ENCODE measurements at regions not wholly inside any gene's neighbourhood (a gene's known extent, or its start where the extent isn't known, plus 50 kb on each side); places are given as distances from the start of the nearest gene placed in this dataset.

DNA sequence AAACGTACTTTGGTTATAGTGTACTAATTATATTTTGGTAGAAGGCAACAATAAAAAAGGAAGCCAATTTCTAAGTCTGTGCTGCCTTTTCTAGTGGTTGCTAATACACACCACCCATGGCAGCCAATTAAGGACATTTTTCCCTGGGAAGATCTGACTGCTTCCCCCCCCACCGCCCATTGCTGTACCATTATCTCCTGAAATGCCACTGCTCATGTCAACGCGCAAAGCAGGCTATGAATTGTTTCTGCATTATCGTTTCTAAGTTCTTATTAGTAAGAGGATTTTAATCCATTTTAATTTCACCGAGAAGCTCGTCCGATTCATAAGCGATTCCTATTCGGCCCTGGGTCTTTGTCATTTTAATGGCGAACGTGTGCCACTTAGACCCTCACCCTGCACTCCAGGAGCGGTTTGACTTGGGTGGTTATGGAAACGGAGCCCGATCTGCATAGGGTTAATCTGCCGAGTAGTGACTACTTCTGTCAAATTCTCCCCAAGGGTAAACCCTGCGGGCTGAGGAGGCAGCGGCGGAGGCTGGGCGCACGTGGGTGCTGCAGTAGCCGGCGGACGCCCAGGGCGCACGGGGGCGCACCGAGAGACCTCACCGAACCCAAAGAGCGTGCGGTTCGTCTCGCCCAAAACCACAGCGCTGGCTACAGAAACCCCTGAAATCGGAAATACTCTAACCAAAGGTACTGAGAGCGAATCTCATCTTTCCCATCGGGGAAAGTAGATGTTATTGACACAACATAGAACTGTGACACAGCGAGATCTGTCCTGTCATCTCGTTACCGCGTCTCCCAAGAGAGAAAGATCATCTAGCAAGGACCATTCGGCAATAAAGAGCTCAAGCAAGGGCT is 55.8 kb upstream of the SHC3 start:
- Mint-ChIP-seq H3K36me3 (no peaks in the 10 kb centered on the region), H3K4me1 (peaks cover 11% of the 10 kb centered on the region), H3K9me3 (peaks cover 5% of the 10 kb centered on the region), H3K4me3 (peak overlapping the region; percentile 0), H3K27me3 (peaks cover 74% of the 10 kb centered on the region), H3K27ac (no peak overlapping the region)
- POLR2A ChIA-PET: no interaction called here
- ATAC-seq (ENCODE audit: low read depth): peak; percentile 73
- peak; percentile 54 for DNase-seq

DNA sequence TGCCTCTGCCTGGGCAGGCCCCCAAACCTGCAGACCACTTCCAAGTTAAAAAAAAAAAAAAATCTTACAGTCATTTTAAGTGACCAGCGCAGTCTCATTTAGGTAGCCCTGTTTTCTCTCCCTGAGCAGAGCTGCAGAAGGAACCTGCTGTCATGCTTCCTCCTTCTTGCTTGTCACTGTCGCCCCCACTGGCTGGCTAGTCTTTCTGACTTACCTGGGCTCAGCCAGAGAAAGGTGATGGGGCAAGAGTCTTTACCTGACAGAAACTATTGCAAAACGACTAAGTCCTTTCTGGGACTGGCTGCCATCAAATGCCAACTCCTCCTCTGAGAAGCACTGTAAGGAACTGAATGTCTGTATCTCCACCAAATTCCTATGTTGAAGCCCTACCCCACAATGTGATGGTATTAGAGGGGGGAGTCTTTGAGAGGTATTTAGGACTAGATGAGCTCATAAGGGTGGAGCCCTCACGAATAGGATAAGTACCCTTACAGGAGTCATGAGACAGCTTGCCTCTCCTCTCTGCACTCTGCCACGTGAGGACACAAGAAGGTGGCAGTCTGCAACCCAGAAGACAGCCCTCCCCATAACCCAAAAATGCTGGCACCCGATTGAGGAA is 58.4 kb upstream of the SHC3 start:
- H3K9me3 Mint-ChIP-seq: peaks cover 3% of the 10 kb centered on the region
- H3K4me3 Mint-ChIP-seq: no peak overlapping the region
- no peaks in the 10 kb centered on the region for H3K36me3 Mint-ChIP-seq
- no peak for ATAC-seq (ENCODE audit: low read depth)
- peaks cover 11% of the 10 kb centered on the region for H3K4me1 Mint-ChIP-seq
- POLR2A ChIA-PET: interaction anchor here (0.6 kb wide), 1 partner anchor 1232 kb away, joined by 5 read pairs; no protein-coding TSS in a partner anchor
- peaks cover 66% of the 10 kb centered on the region for H3K27me3 Mint-ChIP-seq
- no peak overlapping the region for H3K27ac Mint-ChIP-seq
- no peak for DNase-seq

GRCh38 chr9:89238424-89238823 is 59.8 kb upstream of the SHC3 start:
- ATAC-seq (ENCODE audit: low read depth) (no peak), DNase-seq (no peak)
- H3K4me1 Mint-ChIP-seq: peaks cover 11% of the 10 kb centered on the region
- peaks cover 61% of the 10 kb centered on the region for H3K27me3 Mint-ChIP-seq
- no peak overlapping the region for H3K4me3 Mint-ChIP-seq
- peaks cover 3% of the 10 kb centered on the region for H3K9me3 Mint-ChIP-seq
- H3K27ac Mint-ChIP-seq: no peak overlapping the region
- POLR2A ChIA-PET: no interaction called here
- no peaks in the 10 kb centered on the region for H3K36me3 Mint-ChIP-seq

DNA sequence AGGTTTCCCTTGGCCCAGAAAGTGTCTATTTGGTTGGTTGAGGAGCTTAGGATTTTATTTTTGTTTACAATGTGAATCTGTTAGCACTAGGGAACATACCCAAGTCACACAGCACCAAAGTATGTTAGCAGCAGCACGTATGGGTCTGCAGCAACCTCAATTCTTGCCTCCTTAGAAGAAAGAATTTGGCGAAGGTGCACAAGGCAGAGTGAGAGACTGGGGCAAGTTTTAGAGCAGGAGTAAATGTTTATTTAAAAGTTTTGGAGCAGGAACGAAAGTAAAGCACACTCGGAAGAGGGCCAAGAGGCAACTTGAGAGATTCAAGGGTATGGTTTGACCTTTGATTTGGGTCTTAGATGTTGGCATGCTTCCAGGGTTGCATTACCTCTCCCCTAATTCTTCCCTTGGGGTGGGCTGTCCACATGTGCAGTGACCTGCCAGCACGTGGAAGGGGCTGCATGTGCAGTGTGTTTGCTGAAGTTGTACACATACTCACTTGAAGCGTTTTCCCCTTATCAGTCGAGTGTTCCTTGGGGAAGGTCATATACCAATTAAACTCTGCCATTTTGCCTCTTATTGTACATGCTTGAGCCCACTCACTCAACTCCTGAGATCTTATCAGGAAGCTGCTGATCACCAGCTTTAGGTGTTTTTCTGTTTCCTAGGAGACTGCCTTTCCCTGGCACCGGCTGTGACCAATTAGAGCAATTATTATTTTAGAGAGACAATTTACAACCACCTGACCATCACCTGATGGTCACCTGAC is 64.9 kb upstream of the SHC3 start:
- ATAC-seq (ENCODE audit: low read depth) (no peak), DNase-seq (no peak)
- Mint-ChIP-seq H3K9me3 (peaks cover under 1% of the 10 kb centered on the region), H3K4me1 (no peaks in the 10 kb centered on the region), H3K27ac (no peak overlapping the region), H3K36me3 (no peaks in the 10 kb centered on the region), H3K27me3 (peaks cover 24% of the 10 kb centered on the region), H3K4me3 (no peak overlapping the region)
- POLR2A ChIA-PET: no interaction called here

DNA sequence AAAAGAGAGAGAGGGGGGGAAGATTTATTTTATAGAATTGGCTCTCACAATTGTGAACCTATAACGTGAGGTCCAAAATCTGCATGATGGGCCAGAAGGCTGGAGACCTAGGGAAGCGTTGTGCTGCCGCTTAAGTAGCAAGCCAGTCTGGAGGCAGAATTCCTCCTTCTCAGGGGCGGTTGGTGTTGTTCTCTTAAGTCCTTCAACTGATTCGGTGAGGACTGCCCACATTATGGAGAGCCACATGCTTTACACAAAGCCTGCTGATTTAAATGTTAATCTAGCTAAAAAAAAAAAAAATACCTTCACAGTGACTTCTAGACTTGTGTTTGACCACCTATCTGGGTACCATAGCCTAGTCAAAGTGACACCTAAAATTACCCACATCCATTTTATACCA is 64.2 kb upstream of the CKS2 start:
- DNase-seq (no peak), ATAC-seq (ENCODE audit: low read depth) (no peak)
- Mint-ChIP-seq H3K4me3 (no peak overlapping the region), H3K27ac (no peak overlapping the region), H3K27me3 (peaks cover 13% of the 10 kb centered on the region), H3K9me3 (no peaks in the 10 kb centered on the region), H3K4me1 (no peaks in the 10 kb centered on the region), H3K36me3 (no peaks in the 10 kb centered on the region)
- POLR2A ChIA-PET: interaction anchor here (0.7 kb wide), 1 partner anchor 228 kb away, joined by 3 read pairs; no protein-coding TSS in a partner anchor

GRCh38 chr9:89247431-89248353 is 63.3 kb upstream of the CKS2 start:
- no peak overlapping the region for H3K27ac Mint-ChIP-seq
- peaks cover 10% of the 10 kb centered on the region for H3K27me3 Mint-ChIP-seq
- POLR2A ChIA-PET: interaction anchor here (0.7 kb wide), 1 partner anchor 229 kb away, joined by 3 read pairs; no protein-coding TSS in a partner anchor
- ATAC-seq (ENCODE audit: low read depth) (no peak), DNase-seq (no peak)
- H3K4me1 Mint-ChIP-seq: no peaks in the 10 kb centered on the region
- H3K9me3 Mint-ChIP-seq: no peaks in the 10 kb centered on the region
- no peak overlapping the region for H3K4me3 Mint-ChIP-seq
- H3K36me3 Mint-ChIP-seq: no peaks in the 10 kb centered on the region

- Mint-ChIP-seq H3K4me3 (no peak overlapping the region), H3K36me3 (no peaks in the 10 kb centered on the region), H3K4me1 (no peaks in the 10 kb centered on the region), H3K27ac (no peak overlapping the region), H3K9me3 (no peaks in the 10 kb centered on the region), H3K27me3 (peaks cover 8% of the 10 kb centered on the region)
- ATAC-seq (ENCODE audit: low read depth) (no peak), DNase-seq (no peak)
- POLR2A ChIA-PET: no interaction called here
Measured at GRCh38 chr9:89249001-89249400, 62.0 kb upstream of the CKS2 start.

DNA sequence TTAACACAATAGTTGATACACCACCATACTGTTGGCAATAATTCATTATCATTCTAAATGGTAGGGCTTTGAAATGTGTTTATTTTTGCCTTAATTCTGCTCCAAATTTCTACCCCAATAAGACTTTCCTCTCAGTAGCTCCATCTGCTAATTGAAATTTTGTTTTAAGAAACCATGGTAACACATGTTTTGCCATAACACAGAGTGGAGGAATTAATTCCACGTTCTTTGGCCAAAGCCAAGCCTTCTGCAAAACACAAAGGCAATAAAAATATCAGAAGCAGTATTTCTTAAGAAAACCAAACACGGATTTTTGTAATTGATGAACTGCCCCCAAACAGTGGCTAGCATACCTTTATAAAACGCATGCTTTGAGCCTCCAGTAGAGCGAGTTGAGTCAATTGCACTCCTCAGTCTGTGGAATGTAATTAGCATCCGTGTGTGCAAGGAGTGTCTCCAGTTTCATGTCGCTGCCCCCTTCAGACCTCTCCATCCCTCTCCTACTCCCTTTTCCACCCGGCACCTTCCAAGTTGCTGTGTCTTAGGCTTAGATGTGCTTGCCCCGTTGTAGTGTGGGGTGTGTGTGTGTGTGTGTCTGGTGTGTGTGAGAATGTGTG is 58.2 kb upstream of the CKS2 start:
- Mint-ChIP-seq H3K9me3 (no peaks in the 10 kb centered on the region), H3K27ac (no peak overlapping the region), H3K27me3 (peaks cover 2% of the 10 kb centered on the region), H3K4me1 (no peaks in the 10 kb centered on the region), H3K4me3 (no peak overlapping the region), H3K36me3 (no peaks in the 10 kb centered on the region)
- ATAC-seq (ENCODE audit: low read depth) (no peak), DNase-seq (no peak)
- POLR2A ChIA-PET: no interaction called here

DNA sequence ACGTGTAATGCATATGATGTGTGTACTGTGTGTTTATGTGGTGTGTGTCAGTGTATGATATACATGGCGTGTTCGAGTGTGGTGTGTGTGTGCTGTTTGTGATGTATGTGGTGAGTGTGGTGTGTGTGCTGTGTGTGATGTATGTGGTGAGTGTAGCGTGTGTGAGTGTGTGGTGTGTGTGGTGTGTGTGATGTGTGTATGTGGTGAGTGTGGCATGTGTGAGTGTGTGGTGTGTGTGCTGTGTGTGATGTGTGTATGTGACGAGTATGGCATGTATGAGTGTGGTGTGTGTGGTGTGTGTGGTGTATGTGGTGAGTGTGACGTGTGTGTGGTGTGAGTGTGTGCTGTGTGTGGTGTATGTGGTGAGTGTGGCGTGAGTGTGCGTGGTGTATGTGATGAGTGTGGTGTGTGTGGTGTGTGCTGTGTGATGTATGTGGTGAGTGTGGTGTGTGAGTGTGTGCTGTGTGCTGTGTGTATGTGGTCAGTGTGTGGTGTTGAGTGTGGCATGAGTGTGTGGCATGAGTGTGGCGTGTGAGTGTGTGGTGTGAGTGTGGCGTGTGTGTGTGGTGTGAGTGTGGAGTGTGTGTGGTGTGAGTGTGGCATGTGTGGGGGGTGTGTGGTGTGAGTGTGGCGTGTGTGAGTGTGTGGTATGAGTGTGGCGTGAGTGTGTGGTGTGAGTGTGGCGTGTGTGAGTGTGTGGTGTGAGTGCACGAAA is 56.8 kb upstream of the CKS2 start:
- ATAC-seq (ENCODE audit: low read depth) (no peak), DNase-seq (no peak)
- no peaks in the 10 kb centered on the region for H3K36me3 Mint-ChIP-seq
- no peak overlapping the region for H3K27ac Mint-ChIP-seq
- POLR2A ChIA-PET: no interaction called here
- no peaks in the 10 kb centered on the region for H3K4me1 Mint-ChIP-seq
- H3K27me3 Mint-ChIP-seq: peaks cover 2% of the 10 kb centered on the region
- H3K4me3 Mint-ChIP-seq: no peak overlapping the region
- no peaks in the 10 kb centered on the region for H3K9me3 Mint-ChIP-seq

DNA sequence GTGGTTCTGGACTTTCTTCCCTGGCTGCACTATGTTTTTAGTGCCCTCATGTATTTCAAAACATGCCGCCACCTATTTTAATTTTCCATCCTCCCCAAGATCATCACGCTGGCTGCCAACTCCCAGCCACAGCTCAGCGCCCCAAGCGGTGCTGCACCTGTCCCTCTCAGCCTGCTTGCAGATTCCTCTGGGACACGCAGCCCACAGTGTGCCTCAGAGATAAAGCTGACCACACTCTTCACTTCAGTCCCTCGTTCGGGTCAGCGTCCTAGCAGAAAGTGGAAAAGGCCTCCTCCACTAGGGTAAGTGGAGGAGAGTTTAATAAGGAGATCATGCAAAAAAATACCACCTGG is 56.2 kb upstream of the CKS2 start:
- no peak for ATAC-seq (ENCODE audit: low read depth)
- POLR2A ChIA-PET: no interaction called here
- DNase-seq: no peak
- peaks cover 2% of the 10 kb centered on the region for H3K27me3 Mint-ChIP-seq
- no peaks in the 10 kb centered on the region for H3K36me3 Mint-ChIP-seq
- no peak overlapping the region for H3K27ac Mint-ChIP-seq
- H3K9me3 Mint-ChIP-seq: no peaks in the 10 kb centered on the region
- no peaks in the 10 kb centered on the region for H3K4me1 Mint-ChIP-seq
- H3K4me3 Mint-ChIP-seq: no peak overlapping the region

GRCh38 chr9:89256225-89256624 is 54.8 kb upstream of the CKS2 start:
- Mint-ChIP-seq H3K27me3 (peaks cover 2% of the 10 kb centered on the region), H3K36me3 (no peaks in the 10 kb centered on the region), H3K4me3 (no peak overlapping the region), H3K4me1 (no peaks in the 10 kb centered on the region), H3K9me3 (no peaks in the 10 kb centered on the region), H3K27ac (no peak overlapping the region)
- POLR2A ChIA-PET: no interaction called here
- no peak for ATAC-seq (ENCODE audit: low read depth)
- DNase-seq: no peak

- Mint-ChIP-seq H3K27me3 (peaks cover 2% of the 10 kb centered on the region), H3K4me1 (no peaks in the 10 kb centered on the region), H3K36me3 (no peaks in the 10 kb centered on the region), H3K27ac (no peak overlapping the region), H3K9me3 (no peaks in the 10 kb centered on the region), H3K4me3 (no peak overlapping the region)
- ATAC-seq (ENCODE audit: low read depth) (no peak), DNase-seq (no peak)
- POLR2A ChIA-PET: no interaction called here
Measured at GRCh38 chr9:89256642-89257041, 54.4 kb upstream of the CKS2 start.
